Anterior cingulate cortex (tissue), 58 donors: ENCODE measurements at regions not wholly inside any gene's neighbourhood (a gene's known extent, or its start where the extent isn't known, plus 50 kb on each side); places are given as distances from the start of the nearest gene placed in this dataset.
A peak's percentile ranks its signal among the peaks of the same experiment; 100 is the strongest.

Experiments
- DNase-seq, 58 donors: peaks; one replicate each; lab custom pipeline; 2025; lab: John Stamatoyannopoulos, UW

- no peak for DNase-seq
Measured at GRCh38 chr11:119943298-119943655, 194.6 kb downstream of the TRIM29 start.

DNA sequence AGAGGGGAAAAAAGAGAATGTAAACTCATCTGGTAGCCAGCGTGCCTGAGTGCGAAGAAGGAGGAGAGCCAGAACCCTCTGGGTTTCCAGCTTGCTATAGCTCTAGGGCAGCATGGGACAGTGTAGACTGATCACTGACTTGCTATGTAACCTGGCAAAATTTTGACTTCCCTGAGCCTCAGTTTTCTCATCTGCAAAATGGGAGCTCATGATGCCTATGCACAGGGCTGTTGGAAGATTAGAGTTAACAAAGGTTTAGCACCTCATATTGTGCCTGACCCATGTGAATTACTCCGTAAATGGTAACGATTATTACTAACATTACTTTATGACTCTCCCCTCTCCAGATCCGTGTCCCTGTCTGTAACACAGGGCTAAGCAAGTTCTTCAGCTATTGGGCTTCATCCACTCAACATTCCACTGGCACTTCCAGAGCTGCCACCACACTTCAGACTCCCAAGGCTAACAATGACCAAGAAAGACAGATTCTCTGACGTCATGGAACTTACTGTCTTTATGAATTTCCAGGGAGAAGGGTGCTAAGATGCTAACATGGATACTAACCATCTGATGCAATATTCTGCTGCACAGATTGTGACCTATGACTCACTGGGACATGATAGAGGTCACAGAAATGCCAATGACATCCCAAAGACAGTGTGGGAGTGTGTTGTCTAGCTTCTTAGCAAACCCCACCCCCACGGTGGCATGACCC lies 195.2 kb downstream of the TRIM29 start:
- no peak for DNase-seq

DNA sequence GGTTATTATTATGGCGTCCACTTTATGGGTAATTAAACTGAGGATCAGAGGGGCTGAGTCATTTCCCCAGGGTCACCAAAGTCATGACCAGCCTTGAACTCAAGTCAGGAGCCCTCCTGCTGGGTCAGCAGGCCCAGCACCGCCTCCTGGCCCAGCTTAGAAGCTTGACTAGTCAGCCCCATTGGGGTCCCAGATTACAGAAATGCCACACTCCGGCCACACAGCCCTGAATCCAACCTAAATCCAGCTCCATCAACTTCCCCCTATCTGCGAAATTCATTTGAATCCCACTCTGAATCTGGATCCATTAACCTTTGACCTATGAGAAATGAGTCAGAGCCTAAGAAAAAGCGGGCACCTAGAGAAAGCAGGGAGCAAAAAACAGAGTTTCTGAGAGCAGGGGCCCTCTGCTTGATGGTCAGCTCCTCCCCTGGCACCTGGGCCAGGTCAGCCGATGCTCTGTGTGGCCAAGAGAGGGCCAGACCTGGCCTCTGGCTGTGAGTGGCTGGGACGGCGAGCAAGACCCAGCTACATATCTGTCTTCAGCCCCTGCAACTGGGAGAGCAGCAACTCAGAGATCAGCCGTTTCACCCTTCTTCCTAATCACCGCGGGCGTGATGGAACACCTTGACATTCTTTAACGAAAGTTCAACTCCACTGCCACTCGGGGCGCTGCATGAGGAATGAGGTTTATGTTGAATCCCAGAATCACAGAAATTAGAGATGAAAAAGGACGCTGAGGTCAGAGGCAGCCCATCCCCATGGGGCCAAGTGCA lies 196.1 kb downstream of the TRIM29 start:
- DNase-seq = no peak

DNA sequence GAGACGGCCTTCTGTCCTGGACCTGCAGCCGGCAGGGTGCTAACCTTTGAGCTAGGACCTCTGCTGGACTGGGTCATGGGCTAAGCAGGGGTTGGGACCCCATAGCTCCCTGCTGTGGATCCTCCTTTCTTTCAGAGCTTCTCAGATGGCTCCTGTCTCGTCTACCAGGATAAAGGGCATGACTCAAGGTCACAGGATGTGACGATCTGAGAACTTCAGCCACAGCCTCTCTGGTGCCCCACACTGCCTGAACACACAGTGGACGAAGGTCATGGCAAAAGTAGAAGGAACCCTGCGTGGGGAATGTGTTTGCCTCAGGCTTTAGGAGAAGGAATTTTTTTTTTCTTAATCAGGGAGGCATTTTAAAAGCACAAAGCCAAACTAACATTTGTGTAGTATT lies 196.7 kb downstream of the TRIM29 start:
- no peak for DNase-seq

DNA sequence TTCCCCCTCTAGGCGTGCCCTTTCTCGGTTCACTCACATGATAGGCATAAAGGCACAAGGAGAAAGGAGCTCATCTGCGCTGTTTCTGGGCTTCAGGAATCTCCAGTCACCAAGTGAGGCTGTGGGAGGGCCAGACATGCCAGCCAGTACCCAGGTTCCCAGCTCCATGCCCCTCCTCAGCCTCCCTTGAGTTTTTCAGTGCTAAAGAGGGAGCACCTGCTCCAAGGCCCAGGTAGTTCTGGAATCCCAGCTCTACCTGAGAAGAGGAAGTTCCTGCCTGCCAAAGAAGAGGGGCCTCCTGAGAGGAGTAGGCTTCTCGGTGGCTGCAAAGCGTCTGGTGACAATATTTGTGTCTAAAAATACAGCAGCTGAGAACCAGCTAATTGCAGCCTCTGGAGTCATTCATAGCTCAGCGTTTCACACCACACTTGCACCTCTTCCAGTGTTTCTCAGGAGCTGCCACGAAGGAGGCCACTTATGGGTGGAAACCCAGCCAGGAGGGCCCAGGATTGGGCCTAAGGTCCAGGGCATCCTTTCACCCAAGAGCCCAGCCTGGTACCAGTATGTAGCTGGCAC lies 197.4 kb downstream of the TRIM29 start:
- peak in 8 of 58 donors; percentile 13 to 56 (median 16) for DNase-seq

- DNase-seq = peak in 10 of 58 donors; percentile 5 to 62 (median 30)
Measured at GRCh38 chr11:119937412-119937811, 200.5 kb downstream of the TRIM29 start.

GRCh38 chr11:119936426-119936825 lies 201.5 kb downstream of the TRIM29 start:
- DNase-seq = no peak

- peak in 20 of 58 donors; percentile 14 to 59 (median 34) for DNase-seq
Measured at GRCh38 chr11:119935349-119935925, 202.5 kb downstream of the TRIM29 start.

- no peak for DNase-seq
Measured at GRCh38 chr11:119934866-119935265, 203.0 kb downstream of the TRIM29 start.

- DNase-seq = no peak
Measured at GRCh38 chr11:119934267-119934666, 203.6 kb downstream of the TRIM29 start.

DNA sequence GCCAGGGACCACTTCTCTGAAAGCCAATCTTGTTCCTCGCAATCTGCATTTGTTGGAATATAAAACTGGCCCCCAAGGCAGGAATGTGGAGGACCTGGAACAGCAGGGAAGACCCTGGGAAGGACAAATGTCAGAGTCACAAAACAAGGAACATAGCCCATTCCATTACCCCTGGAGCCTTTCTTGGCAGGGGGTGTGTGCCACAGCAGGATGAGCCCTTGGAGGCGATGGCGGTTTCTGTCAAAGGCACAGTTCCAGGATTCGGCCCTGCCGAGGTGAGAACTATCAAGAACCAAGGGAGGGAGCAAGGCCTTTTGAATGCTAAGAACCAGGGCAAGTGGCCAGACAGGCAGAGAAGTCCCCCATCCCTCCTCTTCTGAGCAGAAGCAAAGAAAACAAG lies 204.3 kb downstream of the TRIM29 start:
- DNase-seq = no peak

GRCh38 chr11:119932828-119933562 lies 204.0 kb upstream of the NECTIN1 start:
- DNase-seq = no peak

DNA sequence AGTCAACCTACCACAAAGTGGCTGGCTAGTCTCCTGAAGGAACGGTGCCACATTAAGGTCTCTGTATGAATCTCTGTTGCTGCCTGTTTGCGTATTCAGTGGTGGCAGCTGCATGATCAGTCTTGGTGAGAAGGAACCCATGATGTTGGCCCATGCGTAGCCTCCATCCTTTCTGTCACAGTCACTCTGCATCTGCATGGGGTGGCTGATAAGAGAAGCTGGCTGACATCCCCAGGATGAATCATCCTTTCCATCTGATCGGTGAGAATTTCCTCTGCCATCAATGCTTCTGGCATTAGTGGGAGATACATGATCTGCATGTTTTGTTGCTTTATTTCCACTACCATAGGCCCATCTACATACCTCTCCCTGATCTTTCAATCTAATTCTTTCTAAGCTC lies 199.0 kb upstream of the NECTIN1 start:
- DNase-seq = peak in 9 of 58 donors; percentile 8 to 41 (median 17)

DNA sequence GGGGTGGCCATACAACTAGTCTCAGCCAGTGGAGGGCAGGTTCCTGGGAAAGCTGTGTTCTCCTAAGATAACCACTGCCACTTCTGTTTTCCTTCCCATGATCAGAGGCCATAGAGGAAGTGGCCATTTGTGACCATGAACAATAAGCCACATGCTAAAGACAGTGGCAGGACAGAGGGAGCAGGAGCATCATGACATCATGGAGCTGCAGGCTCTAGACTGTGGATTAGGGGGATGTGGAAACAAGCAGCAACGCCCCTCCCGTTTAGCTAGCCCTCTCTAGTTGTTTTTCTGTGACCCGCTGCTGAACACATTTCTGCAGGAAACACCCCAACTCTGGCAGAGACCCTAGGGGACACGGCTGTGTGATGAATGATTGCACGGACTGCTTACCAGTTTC lies 195.0 kb upstream of the NECTIN1 start:
- DNase-seq = no peak

DNA sequence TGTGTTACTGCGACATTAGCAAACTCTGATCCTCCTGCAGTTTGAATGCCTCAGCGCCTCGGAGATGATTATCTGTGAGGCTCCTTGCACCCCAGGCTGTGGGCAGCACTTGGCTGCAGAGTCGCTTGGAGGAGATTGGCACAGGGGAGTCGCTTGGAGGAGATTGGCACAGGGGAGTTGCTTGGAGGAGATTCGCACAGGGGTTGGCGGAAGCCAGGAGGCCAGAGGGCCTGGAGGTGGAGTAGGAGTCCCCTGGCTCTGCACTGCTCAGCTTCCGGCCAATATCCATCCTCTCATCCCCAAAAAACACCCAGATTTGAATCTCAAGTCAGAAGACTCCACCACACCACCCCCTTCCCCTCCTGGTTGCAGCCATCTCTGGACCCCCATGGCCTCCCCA lies 192.6 kb upstream of the NECTIN1 start:
- peak in 10 of 58 donors; percentile 12 to 59 (median 28) for DNase-seq

DNA sequence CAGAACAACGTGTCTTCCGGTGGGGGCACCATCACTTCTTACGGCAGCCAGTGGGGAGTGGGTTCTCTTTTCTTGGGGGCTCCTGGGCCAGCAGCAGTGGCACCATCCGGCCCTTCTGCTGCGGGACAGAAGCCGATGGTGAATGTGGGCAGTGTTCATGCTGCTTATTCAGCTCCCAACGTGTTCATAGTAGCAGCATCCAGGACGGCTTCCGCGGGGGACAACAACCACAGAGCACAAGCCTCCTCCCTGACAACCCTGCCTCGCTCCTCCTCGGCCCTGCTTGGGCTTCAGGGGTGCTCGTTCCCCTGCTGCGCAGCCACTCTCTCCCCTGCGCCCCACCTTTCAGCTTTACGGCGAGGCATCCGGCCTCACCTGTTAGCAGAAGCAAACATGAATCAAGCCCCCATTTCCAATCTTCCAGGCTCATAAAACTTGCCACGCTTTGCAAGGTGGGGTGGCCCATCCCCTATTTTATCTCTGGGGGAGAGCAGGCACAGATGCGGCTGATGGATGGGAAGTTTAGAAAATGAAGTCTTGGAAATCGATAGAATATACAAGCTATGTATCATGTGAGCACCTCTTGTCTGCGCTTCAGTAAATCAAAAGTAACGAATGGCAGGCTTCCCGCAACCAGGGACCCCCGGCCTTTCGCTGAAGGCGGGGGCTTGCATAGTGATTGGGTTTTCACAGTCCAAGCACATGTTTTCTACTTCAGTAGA lies 191.8 kb upstream of the NECTIN1 start:
- DNase-seq = peak in 21 of 58 donors; percentile 18 to 60 (median 44)

- DNase-seq = no peak
Measured at GRCh38 chr11:119919656-119920055, 190.7 kb upstream of the NECTIN1 start.

DNA sequence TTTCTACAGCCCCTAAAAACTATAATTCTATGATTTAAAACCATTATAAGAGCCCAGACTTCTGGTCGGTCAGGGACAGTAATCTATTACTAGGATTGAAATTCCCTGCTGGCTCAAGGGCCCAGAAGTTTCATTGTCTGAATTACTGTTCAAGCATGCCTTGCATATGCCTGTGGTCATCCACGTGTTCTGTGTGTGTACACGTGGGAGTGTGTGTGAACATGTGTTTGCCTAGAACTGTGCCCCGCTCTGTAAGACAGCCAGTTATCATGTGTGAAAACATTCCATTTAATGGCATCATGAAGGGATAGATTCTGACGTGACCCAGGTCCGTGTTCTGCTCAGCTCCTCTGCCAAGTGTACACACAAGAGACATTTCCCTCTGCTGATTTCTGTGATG lies 189.3 kb upstream of the NECTIN1 start:
- no peak for DNase-seq

GRCh38 chr11:119916568-119916967 lies 187.6 kb upstream of the NECTIN1 start:
- DNase-seq = no peak

- peak in 3 of 58 donors; percentile 13 to 44 (median 37) for DNase-seq
Measured at GRCh38 chr11:119912229-119912628, 183.2 kb upstream of the NECTIN1 start.
